ENCODE measurements at regions not wholly inside any gene's neighbourhood (a gene's known extent, or its start where the extent isn't known, plus 50 kb on each side); places are given as distances from the start of the nearest gene placed in this dataset.
"Not testable (repeated sequence)": the region's sequence is repeated elsewhere in the genome, so short reads cannot be mapped to it uniquely, and the experiment has no call there.

DNA sequence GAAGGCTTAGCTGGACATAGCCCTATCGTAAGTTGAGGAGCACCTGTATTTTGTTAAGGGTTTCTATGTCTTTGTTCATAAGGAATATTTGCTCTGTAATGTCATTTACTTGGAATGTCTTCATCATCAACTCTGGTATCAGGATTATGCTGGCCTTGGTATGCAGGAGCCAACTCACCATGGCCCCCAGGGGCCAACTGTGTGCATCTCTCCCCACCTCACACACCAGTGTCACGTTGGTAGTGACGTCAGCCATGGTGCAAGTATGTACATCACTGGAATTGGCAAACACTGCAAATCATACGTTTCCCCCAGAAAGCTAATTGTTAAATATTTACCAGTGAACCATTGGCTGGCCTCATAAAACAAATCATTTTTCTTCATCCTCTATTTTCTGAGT lies 70.8 kb downstream of the YTHDF1 start:
- no peak for DNase-seq (ENCODE audit: low read depth)

DNA sequence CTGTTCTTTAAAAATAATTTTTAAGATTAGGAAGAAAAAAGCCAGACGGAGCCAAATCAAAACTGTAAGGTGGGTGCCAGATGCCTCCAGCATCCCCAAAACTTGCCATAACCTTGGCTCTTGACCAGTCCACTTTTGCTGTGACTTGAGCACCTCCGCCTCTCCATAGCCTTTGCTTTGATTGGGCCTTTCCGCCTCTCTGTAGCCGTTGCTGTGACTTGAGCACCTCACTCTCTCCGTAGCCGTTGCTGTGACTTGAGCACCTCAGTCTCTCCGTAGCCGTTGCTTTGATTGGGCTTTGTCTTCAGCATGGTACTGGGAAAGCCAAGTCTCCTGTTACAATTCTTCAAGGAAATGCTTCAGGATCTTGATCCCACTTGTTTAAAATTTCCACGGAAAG lies 73.0 kb downstream of the YTHDF1 start:
- DNase-seq (ENCODE audit: low read depth) = no peak

DNA sequence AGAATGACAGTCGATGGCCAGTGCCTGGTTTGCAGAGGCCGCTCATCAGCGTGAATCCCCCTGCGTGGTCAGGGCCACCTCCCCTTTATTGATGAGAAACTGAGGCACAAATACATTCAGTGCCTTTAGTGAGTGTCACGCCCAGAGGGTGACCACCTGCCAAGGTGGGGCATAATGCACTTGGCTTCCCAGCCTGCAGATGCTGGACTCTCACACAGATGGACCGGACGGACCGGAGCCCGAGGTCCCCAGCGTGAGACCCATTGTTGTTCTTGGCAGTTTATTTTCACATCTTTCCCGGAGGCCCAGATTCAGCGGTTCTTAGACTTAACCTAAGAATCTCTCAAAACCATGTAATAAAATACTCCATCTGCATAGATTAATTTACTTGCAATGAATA lies 74.4 kb downstream of the YTHDF1 start:
- DNase-seq (ENCODE audit: low read depth) = no peak

DNA sequence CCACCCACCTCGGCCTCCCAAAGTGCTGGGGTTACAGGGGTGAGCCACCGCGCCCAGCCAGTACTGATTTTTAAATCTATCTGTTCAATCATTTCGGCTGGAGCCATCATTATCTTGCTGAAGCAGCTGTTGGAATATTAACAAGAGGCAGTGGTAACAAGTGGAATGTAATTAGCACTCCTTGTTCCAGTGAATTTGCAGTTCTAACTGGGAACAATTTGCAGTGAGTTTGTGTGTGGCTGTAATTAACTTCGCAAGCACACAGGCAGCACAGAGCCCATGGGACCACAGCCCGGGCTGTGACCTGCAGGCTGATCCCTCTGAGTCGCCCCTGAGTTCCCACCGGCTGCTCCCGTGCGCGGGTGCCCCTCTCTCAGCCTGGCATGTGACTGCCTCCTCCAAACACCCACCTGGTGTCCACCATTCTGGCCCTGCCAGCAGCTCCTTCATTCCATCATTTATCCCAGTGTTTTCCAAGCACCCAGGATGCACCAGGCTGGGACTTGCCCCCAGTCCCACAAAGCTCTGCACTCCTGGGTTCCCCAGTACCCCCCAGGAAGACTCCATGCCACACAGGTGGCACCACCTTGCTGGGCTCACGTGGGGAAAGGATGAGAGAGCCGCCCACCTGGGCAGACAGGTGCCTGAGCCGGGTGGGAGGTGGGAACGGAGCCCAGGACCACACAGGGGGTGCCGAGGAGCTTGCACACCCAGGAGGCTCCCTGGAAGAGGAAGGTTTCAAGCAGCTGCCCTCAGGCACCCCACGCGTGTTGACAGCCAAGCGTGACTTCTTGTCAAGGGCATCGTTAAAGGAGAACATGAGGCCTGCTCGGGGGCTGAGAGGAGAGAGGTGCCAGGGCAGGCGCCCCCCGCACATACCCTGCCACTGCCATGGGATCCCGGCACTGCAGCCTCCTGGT lies 75.2 kb downstream of the YTHDF1 start:
- no peak for DNase-seq (ENCODE audit: low read depth)

DNA sequence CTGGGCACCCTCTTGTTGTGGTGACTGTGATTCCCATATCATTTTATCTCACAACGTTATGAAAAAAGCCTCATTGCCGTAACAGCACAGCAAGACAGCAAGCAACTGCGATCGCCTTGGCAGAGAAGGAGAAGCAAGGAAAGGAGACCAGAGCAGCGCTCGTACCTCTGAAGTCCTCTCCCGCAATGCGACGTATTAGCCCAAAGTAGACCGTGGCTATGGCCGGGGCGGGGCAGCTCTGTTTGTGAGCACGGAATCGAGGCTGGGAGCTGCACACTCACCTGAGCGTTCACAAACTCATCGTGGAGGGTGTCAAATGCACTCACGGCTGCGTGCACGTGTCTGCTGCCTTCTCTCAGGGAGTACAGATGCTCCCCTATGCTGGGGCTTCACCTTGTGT lies 76.1 kb downstream of the YTHDF1 start:
- no peak for DNase-seq (ENCODE audit: low read depth)

DNA sequence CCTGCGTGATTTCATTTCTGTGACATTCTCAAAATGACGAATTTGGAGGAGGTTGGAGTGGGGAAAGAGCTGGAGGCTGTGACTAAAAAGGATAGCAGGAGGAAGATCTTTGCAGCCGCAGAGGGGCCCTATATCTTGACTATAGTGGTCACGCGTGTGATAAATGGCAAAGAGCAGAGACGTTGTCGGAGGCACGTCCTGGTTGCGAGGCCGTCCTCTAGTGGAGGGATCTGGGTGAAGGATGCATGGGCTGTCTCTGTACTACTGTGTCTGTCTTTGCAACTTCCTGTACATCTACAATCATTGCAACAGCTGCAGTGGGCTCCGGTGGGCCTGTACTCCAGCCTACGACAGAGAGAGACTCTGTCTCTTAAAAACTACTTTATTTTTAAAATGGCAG lies 76.6 kb downstream of the YTHDF1 start:
- DNase-seq (ENCODE audit: low read depth) = no peak

DNA sequence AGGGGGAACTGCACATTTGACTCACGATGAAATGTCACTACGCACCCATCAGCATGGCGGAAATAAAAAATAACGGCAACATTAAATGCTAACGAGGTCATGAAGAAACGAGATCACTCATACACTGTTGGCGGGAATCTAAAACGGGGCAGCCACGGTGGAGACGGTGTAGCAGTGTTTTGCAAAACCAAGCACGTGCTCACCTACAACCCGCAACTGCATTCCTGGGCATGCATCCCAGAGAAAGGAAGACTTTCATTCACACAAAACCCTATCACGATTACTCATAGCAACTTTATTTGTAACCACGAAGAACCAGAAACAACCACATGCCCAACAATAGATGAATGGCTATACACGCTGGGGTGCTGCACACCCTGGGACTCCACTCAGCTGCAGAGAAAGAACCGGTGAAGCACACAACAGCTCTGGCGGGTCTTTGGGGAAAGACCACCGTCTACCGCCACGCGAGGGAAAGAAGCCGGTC lies 77.0 kb downstream of the YTHDF1 start:
- no peak for DNase-seq (ENCODE audit: low read depth)

DNA sequence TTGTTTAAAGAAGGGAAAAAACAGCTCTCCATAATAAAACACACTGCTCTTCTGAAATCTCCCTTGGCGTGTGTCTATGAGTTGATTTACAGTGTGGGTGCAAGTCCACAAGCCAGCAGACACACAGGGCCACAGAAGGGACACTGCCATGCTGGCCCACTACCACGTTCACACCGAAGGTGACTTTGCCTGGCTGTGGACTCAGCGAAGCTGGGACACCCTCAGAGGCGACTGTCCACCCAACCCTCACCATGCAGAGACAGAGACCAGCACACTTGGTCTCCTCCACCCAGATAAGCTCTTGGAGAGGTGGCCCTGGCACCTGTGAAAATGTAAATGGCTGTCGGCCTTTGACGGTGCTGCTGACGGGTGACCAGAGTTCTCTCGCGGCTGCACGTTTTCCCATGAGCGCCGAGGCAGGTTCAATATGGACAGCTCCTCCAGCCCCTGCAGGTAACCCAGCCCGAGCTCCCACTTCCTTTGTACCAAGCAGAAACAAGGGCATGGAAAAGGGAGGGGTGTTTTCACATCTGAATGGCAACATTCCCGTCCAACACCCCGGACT lies 78.0 kb downstream of the YTHDF1 start:
- DNase-seq (ENCODE audit: low read depth) = no peak

DNA sequence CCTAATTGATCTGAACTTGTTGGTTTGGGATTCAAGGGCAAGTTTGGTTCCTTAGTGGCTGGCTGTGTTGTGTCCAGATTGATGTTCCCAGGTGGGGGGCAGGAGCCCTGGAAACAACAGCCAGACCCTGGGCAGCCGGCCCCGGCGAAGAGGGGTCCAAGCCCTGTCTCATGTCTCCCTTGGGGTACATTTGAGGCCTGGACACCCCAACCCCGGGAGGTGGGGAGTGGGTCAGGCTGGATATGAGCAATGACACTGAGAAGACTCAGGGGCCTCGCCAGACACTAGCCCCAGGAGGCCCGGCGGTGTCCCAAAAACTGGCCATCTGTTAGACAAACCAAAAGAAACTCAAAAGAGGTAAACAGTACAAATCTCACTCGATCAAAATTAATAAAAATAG lies 79.6 kb downstream of the YTHDF1 start:
- DNase-seq (ENCODE audit: low read depth) = no peak

DNA sequence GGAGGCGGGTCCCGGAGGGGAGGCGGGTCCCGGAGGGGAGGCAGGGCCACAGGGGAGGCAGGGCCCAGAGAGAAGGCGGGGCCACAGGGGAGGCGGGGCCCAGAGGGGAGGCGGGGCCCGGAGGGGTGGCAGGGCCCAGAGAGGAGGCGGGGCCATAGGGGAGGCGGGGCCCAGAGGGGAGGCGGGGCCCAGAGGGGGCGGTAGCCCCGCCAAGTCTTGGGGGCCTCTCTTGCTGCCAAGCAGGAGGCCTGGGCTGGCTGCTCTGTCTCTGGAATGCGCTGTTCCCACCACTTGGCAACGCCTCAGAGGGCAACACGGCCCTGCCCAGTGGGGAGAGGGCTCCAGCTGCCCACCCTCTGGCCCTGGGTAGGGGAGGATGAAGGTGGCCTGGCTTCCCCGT lies 80.5 kb downstream of the YTHDF1 start:
- peak; percentile 16 for DNase-seq (ENCODE audit: low read depth)

DNA sequence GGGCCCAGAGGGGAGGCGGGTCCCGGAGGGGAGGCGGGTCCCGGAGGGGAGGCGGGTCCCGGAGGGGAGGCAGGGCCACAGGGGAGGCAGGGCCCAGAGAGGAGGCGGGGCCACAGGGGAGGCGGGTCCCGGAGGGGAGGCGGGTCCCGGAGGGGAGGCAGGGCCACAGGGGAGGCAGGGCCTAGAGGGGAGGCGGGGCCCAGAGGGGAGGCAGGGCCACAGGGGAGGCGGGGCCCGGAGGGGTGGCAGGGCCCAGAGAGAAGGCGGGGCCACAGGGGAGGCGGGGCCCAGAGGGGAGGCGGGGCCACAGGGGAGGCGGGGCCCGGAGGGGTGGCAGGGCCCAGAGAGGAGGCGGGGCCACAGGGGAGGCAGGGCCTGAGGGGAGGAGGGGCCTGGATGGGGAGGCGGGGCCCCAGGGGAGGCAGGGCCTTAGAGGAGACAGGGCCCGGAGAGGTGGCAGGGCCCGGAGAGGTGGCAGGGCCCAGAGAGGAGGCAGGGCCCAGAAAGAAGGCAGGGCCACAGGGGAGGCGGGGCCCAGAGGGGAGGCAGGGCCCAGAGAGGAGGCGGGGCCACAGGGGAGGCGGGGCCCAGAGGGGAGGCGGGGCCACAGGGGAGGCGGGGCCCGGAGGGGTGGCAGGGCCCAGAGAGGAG lies 81.1 kb downstream of the YTHDF1 start:
- DNase-seq (ENCODE audit: low read depth) = not testable (repeated sequence)

DNA sequence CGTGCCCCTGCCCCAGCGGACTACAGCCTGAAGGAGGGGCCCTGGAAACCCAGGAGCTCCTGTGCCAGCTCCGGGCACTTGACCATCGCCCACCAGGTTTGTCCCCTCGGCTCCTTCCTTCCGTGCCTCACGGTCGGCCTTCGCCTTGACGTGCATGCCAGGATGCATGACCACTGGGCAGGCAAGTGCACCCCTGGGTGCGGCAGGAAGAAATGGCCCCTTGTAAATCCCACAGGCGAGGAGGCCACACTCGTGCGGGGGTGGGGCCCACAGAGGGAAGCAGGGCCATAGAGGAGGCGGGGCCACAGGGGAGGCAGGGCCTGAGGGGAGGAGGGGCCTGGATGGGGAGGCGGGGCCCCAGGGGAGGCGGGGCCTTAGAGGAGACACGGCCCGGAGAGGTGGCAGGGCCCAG lies 81.7 kb downstream of the YTHDF1 start:
- peak; percentile 15 for DNase-seq (ENCODE audit: low read depth)

DNA sequence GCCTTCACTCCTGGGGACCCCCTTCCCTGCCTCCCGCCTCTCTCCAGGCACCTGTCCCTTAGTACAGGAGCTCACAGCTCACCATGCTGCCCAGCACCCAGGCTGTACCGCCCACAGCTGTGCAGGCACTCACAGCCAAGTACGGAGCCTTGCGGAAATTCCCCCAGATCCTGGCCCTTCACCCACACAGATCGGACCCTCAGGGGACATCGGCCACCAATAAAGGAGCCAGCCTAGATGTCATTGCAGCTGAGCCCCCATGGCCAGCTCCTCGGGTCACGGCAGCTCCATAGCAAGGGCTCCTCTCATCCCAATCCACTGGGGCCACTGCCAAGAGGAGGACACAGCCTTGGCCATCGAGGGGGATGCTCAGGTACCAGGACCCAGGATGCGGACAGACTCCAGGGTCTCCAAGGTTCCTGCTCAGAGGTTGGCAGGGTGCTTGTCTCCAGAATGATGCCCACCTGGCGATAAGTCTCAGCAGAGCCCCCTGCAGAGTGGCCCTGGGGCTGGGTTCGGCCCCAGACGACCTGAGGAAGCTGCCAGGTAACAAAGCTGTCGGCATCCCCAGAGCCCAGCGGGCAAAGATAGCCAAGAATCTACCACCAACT lies 82.3 kb downstream of the YTHDF1 start:
- no peak for DNase-seq (ENCODE audit: low read depth)

DNA sequence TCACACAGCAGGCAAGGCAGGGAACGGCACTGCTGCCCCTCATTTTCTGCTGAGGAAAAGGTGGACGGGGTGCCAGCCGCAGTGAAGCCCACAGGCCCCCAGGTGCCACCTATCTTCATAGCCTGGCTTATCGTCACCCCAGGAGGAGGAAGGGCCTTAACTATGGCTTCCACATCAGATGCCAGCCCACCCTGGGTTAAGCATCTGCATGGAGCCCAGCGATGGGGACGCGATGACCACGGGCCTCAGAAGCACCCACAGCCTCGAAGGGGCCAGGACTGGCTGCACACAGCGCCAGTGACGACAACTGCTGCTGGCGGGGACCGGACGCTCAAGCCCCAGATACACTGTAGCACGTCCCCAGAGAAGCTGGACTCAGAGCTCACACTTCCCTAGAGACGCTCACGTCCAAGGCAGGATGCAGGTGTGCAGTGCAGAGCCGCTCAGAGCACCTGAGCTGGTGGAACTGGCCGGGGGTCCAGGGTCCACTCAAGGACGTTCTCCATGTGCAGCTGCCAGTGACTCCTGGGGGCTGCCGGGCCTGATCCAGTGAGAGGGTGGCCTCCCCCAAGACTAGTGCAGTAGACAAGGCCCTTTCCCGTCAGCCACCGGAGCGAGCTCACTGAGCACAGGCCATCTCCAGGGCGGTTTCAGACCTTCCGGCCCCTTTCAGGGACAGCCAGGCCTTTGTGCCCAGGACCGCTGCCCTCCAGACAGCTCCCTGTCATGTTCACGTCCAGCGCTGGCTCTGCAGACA lies 83.0 kb downstream of the YTHDF1 start:
- no peak for DNase-seq (ENCODE audit: low read depth)

DNA sequence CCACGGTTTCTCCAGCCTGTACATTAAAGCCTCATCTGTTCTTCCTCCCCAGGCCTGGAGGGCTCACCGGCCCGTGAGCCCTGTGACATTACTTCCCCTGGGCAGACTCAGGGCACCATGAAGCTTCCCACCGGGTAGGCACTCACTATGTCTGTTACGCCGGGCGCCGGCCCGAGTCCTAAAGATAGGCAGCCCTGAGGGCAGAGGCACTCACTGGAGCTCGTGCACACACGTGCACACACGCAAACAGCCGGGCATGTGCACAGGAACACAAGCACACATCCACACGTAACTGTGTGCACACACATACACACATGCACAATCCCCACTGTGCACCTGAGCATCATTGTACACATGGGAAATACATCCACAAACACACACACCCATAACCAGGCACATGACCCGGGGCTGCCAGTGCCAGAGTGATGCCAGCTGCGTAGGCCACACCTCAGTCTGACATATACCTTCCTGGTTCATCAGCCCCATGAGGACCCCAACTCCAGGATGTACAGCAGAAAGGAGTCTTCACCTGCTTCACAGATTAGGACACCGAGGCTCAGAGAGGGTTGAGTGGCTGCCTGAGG lies 83.7 kb downstream of the YTHDF1 start:
- DNase-seq (ENCODE audit: low read depth) = no peak

DNA sequence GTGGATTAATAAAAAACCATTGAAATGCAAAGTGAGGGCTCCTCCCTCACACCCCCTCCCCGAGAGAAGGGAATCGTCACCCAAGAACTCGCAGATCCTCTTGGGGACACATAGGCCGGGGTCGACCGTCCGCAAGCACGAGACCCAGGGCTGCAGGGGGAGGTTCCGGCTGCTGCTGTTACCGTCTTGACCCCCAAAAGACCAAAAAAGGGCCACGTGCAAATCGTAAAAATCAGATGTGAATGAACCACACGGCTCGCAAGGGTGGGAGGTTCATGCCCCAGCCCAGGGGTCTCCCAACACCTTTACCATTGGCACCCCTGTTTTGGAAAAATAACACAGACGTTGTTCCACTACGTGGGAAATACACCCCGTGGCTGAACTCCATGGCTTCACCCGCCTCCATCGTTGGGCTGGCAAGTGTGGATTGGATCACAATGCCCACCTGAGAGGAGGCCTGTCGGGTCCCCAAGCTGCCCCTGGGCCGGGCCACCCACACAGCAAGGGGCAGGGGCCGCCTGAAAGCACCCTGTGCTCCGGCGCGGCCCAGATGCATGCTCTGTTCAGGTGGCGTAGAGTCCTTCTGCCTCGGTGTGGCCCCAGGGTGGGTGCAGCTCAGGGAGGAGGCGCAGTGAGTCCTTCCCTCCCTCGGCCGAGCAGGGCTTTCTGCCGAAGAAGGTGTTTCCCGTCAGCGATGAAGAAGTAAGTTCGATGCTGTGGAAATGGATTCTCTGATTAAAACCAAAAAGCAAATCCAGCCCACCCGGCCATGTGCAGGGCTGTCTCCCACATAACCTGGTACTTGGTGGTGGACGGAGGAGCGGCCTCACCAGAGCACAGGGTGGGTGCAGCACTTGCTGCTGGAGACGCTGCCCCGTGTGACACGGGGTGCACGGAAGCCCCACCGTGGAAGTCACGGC lies 85.0 kb downstream of the YTHDF1 start:
- DNase-seq (ENCODE audit: low read depth) = no peak

DNA sequence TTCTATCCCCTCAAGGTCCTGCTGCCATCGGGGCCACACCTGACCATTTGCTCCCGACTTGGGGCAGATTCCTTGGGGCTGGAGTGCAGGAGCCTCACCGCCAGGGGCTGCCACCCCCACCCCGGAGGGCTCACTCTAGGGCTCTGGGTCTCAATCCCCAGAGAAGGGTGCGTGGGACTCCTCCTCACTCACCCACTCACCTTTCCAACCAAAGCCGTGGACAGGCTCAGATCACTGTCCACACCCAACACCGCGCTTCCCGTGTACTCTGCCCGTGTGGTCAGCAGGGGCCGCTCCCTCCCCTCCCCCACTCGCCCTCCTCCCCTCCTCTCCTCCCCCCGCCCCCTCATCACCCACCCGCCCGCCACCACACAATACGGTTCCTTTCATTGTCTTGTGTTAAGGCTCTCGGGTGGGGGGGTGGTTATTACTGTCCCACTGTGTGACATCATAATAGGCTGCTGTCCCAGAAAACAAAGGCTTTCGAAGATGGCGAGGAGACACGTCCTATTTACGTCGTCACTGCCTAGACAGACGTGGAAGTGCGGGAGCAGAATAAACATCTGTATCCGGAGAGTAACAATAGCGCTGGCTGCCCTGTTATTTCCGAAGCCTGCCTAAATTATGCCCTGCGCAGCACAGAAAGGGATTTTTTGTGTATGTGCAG lies 85.8 kb downstream of the YTHDF1 start:
- no peak for DNase-seq (ENCODE audit: low read depth)

DNA sequence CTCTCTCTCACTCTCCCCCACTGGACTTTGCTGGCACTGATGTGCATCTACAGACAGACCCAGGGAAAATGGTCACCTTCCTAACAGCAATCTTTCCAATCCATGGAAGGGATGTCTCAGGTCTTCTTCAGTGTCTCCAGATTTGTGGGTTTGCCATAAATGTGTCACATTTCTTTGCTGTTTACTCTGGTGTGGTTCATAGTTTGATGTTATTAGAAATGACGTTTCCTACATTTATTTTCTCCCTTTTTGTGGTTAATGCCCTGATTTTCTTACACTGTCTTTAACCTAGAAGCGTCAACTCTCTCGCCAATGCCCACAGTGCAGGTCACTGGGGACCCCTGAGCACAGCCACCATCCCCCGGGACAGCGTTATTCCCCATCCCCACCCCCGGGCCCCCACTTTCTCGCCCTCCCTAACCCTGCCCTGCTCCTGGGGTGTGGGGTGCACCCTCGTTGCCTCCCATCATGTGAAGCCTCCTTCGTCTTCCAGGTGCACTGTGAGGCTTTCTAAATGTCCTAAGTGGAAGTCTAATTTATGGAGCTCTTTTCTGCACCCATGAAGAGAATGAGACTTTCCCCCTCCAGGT lies 86.5 kb downstream of the YTHDF1 start:
- no peak for DNase-seq (ENCODE audit: low read depth)

DNA sequence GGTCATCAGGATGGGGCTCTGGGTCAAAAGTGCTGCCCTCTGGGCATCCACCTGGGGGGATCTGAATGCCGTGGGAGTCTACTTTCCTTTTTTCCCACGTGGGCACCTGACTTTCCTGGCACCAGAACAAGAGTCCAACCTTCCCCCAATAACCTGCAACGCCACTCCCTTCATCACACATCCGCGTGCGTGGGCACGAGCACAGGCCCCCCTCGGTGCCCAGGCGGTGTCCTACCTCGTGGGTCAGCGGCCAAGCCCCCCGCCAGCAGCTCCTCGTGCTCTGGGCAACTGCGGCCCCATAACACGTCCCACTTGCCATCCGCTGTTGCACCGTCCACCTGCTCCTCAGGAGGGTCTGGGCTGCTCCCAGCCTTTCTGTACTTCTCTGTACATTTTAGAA lies 87.0 kb downstream of the YTHDF1 start:
- DNase-seq (ENCODE audit: low read depth) = no peak

All from activated T-cell treated with anti-CD3 and anti-CD28 coated beads for 48 hours (primary cell).